WTC11 (cell line): ENCODE measurements at regions not wholly inside any gene's neighbourhood (a gene's known extent, or its start where the extent isn't known, plus 50 kb on each side); places are given as distances from the start of the nearest gene placed in this dataset.
"Not testable (repeated sequence)": the region's sequence is repeated elsewhere in the genome, so short reads cannot be mapped to it uniquely, and the experiment has no call there.

ENCODE experiments used
- CREB1 ChIP-seq: sonication (generic); formaldehyde crosslinking; IDR thresholded peaks from 2 replicates; pipeline ENCODE4 v1.8.0; 2023; ENCODE audit warnings: mild to moderate bottlenecking, missing genetic modification reagents
- E2F1 ChIP-seq: sonication (generic); formaldehyde crosslinking; IDR thresholded peaks from 2 replicates; pipeline ENCODE4 v1.8.0; 2022; ENCODE audit warnings: mild to moderate bottlenecking, missing genetic modification reagents
- E2F4 ChIP-seq: sonication (generic); formaldehyde crosslinking; IDR thresholded peaks from 2 replicates; pipeline ENCODE4 v1.8.1; 2022; ENCODE audit warnings: low read depth, mild to moderate bottlenecking, moderate library complexity, missing genetic modification reagents, borderline replicate concordance
- ZSCAN18 ChIP-seq: fragments of 250-450 bp; sonication (Bioruptor Pico); IDR thresholded peaks from 2 replicates; pipeline ENCODE4 v2.1.2; 2022; ENCODE audit warnings: mild to moderate bottlenecking, moderate library complexity
- TF ChIP-seq, protein P1 (sequence below): fragments of 200-600 bp; IDR thresholded peaks from 2 replicates; pipeline ENCODE4 v1.8.0; 2022; ENCODE audit warnings: antibody characterized with exemption

- not testable (repeated sequence) for TF ChIP-seq ZSCAN18, CREB1, E2F4, E2F1 (CRISPR knock-in tag)
- TF ChIP-seq, protein P1, sequence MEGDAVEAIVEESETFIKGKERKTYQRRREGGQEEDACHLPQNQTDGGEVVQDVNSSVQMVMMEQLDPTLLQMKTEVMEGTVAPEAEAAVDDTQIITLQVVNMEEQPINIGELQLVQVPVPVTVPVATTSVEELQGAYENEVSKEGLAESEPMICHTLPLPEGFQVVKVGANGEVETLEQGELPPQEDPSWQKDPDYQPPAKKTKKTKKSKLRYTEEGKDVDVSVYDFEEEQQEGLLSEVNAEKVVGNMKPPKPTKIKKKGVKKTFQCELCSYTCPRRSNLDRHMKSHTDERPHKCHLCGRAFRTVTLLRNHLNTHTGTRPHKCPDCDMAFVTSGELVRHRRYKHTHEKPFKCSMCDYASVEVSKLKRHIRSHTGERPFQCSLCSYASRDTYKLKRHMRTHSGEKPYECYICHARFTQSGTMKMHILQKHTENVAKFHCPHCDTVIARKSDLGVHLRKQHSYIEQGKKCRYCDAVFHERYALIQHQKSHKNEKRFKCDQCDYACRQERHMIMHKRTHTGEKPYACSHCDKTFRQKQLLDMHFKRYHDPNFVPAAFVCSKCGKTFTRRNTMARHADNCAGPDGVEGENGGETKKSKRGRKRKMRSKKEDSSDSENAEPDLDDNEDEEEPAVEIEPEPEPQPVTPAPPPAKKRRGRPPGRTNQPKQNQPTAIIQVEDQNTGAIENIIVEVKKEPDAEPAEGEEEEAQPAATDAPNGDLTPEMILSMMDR: not testable (repeated sequence)
Observed at GRCh38 chr2:167328808-167329207, 440.5 kb downstream of the XIRP2 start.
